ENCODE measurements at regions not wholly inside any gene's neighbourhood (a gene's known extent, or its start where the extent isn't known, plus 50 kb on each side); places are given as distances from the start of the nearest gene placed in this dataset.

GRCh38 chr6:84415068-84415467, 187.6 kb upstream of the CEP162 start:
- in situ Hi-C loops (cut with HindIII; ENCODE audit: low pct_unique_long_range_greater_than_20kb, low sequenced_read_pairs) = no loop called here
- no peak for TF ChIP-seq JUND (IDR thresholded peaks at IDR 0.05; ENCODE audit: low read depth)
- no peak for DNase-seq (ENCODE audit: low read depth in 1 of 2, low spot score in 1 of 2)

GRCh38 chr6:84414531-84414930, 187.1 kb upstream of the CEP162 start:
- TF ChIP-seq JUND (IDR thresholded peaks at IDR 0.05; ENCODE audit: low read depth) = no peak

GRCh38 chr6:84411060-84411629, 183.7 kb upstream of the CEP162 start:
- no peak for TF ChIP-seq JUND (IDR thresholded peaks at IDR 0.05; ENCODE audit: low read depth)
- in situ Hi-C loops (cut with HindIII; ENCODE audit: low pct_unique_long_range_greater_than_20kb, low sequenced_read_pairs) = no loop called here
- no peak for DNase-seq (ENCODE audit: low read depth in 1 of 2, low spot score in 1 of 2)

More at GRCh38 chr6:84414531-84414930, 187.1 kb upstream of the CEP162 start:
- in situ Hi-C loops (cut with HindIII; ENCODE audit: low pct_unique_long_range_greater_than_20kb, low sequenced_read_pairs) = no loop called here
- DNase-seq (ENCODE audit: low read depth in 1 of 2, low spot score in 1 of 2) = no peak

- in situ Hi-C loops (cut with HindIII; ENCODE audit: low pct_unique_long_range_greater_than_20kb, low sequenced_read_pairs) = no loop called here
- no peak for DNase-seq (ENCODE audit: low read depth in 1 of 2, low spot score in 1 of 2)
Measured at GRCh38 chr6:84409911-84410310, 182.5 kb upstream of the CEP162 start.

GRCh38 chr6:84408028-84408427, 180.6 kb upstream of the CEP162 start:
- DNase-seq (ENCODE audit: low read depth in 1 of 2, low spot score in 1 of 2) = no peak
- no peak for TF ChIP-seq JUND (IDR thresholded peaks at IDR 0.05; ENCODE audit: low read depth)
- in situ Hi-C loops (cut with HindIII; ENCODE audit: low pct_unique_long_range_greater_than_20kb, low sequenced_read_pairs) = no loop called here

More at GRCh38 chr6:84409911-84410310, 182.5 kb upstream of the CEP162 start:
- TF ChIP-seq JUND (IDR thresholded peaks at IDR 0.05; ENCODE audit: low read depth) = no peak

GRCh38 chr6:84403545-84403944, 176.1 kb upstream of the CEP162 start:
- no peak for TF ChIP-seq JUND (IDR thresholded peaks at IDR 0.05; ENCODE audit: low read depth)
- DNase-seq (ENCODE audit: low read depth in 1 of 2, low spot score in 1 of 2) = no peak
- in situ Hi-C loops (cut with HindIII; ENCODE audit: low pct_unique_long_range_greater_than_20kb, low sequenced_read_pairs) = no loop called here

GRCh38 chr6:84399003-84399402, 171.6 kb upstream of the CEP162 start:
- in situ Hi-C loops (cut with HindIII; ENCODE audit: low pct_unique_long_range_greater_than_20kb, low sequenced_read_pairs) = no loop called here
- no peak for TF ChIP-seq JUND (IDR thresholded peaks at IDR 0.05; ENCODE audit: low read depth)
- no peak for DNase-seq (ENCODE audit: low read depth in 1 of 2, low spot score in 1 of 2)

- no peak for TF ChIP-seq JUND (IDR thresholded peaks at IDR 0.05; ENCODE audit: low read depth)
- no peak for DNase-seq (ENCODE audit: low read depth in 1 of 2, low spot score in 1 of 2)
- in situ Hi-C loops (cut with HindIII; ENCODE audit: low pct_unique_long_range_greater_than_20kb, low sequenced_read_pairs) = no loop called here
Measured at GRCh38 chr6:84392261-84392660, 164.8 kb upstream of the CEP162 start.

- DNase-seq (ENCODE audit: low read depth in 1 of 2, low spot score in 1 of 2) = no peak
- in situ Hi-C loops (cut with HindIII; ENCODE audit: low pct_unique_long_range_greater_than_20kb, low sequenced_read_pairs) = no loop called here
- TF ChIP-seq JUND (IDR thresholded peaks at IDR 0.05; ENCODE audit: low read depth) = no peak
Measured at GRCh38 chr6:84390851-84391250, 163.4 kb upstream of the CEP162 start.

GRCh38 chr6:84390334-84390733, 162.9 kb upstream of the CEP162 start:
- in situ Hi-C loops (cut with HindIII; ENCODE audit: low pct_unique_long_range_greater_than_20kb, low sequenced_read_pairs) = no loop called here

GRCh38 chr6:84379142-84379541, 151.7 kb upstream of the CEP162 start:
- in situ Hi-C loops (cut with HindIII; ENCODE audit: low pct_unique_long_range_greater_than_20kb, low sequenced_read_pairs) = no loop called here
- DNase-seq (ENCODE audit: low read depth in 1 of 2, low spot score in 1 of 2) = no peak
- TF ChIP-seq JUND (IDR thresholded peaks at IDR 0.05; ENCODE audit: low read depth) = no peak

More at GRCh38 chr6:84390334-84390733, 162.9 kb upstream of the CEP162 start:
- TF ChIP-seq JUND (IDR thresholded peaks at IDR 0.05; ENCODE audit: low read depth) = no peak
- no peak for DNase-seq (ENCODE audit: low read depth in 1 of 2, low spot score in 1 of 2)

GRCh38 chr6:84372290-84372689, 144.8 kb upstream of the CEP162 start:
- no peak for TF ChIP-seq JUND (IDR thresholded peaks at IDR 0.05; ENCODE audit: low read depth)
- in situ Hi-C loops (cut with HindIII; ENCODE audit: low pct_unique_long_range_greater_than_20kb, low sequenced_read_pairs) = no loop called here
- DNase-seq (ENCODE audit: low read depth in 1 of 2, low spot score in 1 of 2) = no peak

GRCh38 chr6:84371681-84372080, 144.2 kb upstream of the CEP162 start:
- no peak for TF ChIP-seq JUND (IDR thresholded peaks at IDR 0.05; ENCODE audit: low read depth)
- no peak for DNase-seq (ENCODE audit: low read depth in 1 of 2, low spot score in 1 of 2)
- in situ Hi-C loops (cut with HindIII; ENCODE audit: low pct_unique_long_range_greater_than_20kb, low sequenced_read_pairs) = no loop called here

GRCh38 chr6:84362193-84362821, 134.9 kb upstream of the CEP162 start:
- no peak for TF ChIP-seq JUND (IDR thresholded peaks at IDR 0.05; ENCODE audit: low read depth)

More at GRCh38 chr6:84362193-84362821, 134.9 kb upstream of the CEP162 start:
- in situ Hi-C loops (cut with HindIII; ENCODE audit: low pct_unique_long_range_greater_than_20kb, low sequenced_read_pairs) = no loop called here
- DNase-seq (ENCODE audit: low read depth in 1 of 2, low spot score in 1 of 2) = no peak

All from T47D (cell line).